NCI-H2029 (cell line): ENCODE measurements at regions not wholly inside any gene's neighbourhood (a gene's known extent, or its start where the extent isn't known, plus 50 kb on each side); places are given as distances from the start of the nearest gene placed in this dataset.

Source experiments
- DNase-seq: peaks from one replicate; lab custom pipeline; 2025; lab: John Stamatoyannopoulos, UW

DNA sequence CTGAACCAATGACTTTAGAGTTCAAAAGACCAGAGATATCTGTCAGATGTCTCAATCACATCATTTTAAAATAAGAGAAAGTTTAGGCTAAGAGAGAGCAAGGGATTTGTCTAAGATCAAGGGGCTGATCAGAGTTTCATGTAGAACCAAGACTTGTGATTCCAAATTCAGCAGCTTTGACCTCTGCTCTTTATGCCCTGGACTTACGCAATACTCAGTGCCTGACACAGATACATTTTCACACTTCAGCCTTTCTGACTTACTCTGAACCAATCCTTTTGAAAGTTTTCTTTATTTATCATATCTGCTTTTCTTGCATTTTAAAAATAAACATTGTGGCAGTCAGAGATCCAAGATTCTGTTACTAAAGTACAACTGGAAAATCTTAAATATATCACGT lies 428.0 kb downstream of the PLPP3 start:
- DNase-seq = no peak

DNA sequence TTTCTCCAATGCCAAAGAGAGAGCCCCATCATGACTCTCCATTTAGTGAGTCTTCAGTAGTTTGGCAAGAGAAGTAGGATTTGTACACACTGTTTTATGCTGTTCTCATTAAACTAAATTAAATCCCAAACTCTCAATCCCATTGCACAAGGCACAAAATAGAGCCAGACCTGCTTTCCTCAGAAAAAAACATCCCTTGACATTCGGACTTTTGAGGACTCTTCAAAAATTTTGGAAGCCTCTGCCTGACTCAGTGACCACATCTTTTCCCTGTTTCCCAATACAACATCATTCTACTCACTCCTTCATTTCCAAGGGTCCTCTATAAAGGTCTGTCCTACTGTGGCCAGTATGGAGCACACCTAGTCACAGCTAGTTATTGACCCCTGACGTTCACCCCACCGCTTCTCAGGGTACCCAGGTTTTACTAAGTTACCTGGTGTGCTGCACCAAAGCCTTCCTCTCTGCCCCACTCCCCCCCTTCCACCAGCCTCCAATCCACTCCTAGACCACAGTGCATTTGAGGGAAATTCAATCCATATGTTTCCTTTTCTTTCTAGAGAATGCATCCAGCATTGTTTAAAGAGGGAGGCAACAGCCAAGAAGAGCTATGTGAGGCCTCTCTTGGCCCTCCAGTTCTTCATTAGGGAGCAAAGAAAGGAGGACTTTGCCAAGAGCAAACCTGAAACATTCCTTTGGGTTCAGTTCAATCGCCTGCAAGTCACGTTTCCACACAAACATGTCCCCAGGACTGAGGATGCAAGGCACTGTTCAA lies 428.7 kb downstream of the PLPP3 start:
- DNase-seq = no peak

DNA sequence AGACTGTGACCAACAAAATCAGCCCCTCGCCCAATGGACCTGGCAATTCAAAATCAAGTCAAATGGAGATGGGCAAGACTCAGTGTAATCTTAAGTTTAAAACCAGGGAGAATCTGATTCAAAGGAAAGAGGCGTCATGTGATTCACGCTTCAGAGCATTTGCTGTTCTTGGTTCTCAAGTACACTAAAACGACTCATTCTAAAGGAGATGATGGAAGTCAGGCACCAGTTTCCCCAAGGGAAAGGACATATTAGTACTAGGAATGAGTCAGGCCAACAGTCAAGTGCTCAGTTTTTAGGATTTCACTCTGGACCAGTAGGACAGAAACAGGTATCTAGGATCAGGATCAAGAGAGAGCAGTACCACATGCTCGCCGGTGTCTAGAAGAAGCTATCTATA lies 429.6 kb downstream of the PLPP3 start:
- no peak for DNase-seq

DNA sequence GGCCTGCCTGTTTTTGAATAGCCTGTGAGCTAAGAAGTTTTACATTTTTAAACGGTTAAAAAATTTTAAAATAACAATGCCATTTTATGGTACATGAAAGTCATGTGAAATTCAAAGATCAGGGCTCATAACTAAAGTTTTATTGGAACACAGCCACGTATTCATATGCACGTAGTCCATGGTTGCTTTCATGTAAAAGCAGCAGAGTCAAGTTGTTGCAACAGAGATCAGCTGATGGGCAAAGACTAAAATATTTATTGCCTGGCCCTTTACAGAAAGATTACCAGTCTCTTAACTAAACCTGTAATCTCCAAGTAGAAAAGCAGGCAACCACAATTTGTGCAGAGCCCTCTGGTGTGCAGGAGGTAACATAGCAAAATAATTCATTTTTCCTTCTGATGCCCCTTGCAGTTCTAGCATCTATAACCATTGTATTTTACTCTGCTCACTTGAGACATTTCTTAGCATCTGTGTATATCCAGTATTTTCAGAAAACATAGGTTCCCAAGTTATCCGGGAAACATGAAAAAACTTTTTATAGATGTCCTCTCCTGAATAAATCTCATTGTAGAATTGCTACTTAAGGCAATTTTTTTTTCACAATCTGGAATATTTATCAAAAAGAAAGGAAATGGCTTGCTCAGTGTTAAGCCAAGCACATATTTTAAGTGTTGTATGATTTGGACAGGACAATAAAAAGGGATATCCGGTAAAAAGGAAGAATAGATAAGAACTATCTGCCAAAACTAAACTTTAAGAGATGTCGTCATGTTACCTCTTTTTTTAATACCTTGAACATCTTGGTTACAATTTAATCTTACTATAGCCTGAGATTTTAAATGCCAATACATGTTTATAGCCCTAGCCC lies 430.8 kb downstream of the PLPP3 start:
- DNase-seq = no peak

DNA sequence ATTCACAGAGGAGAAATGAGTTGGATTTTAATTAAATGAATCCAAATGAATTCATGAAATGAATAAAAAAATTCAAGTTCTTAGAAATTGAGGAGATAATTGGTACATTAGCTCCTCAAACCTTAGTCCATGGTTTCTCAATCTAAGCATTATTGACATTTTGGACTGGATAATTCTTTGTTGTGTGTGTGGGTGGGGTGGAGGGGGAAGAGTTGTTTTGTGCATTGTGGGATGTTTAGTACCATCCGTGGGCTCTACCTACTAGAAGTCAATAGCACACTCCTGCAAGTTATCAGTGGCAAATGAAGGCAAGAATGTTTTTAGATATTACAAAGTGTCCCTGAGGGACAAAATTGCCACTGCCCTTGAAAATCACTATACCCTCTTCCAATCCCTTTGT lies 431.9 kb downstream of the PLPP3 start:
- no peak for DNase-seq

DNA sequence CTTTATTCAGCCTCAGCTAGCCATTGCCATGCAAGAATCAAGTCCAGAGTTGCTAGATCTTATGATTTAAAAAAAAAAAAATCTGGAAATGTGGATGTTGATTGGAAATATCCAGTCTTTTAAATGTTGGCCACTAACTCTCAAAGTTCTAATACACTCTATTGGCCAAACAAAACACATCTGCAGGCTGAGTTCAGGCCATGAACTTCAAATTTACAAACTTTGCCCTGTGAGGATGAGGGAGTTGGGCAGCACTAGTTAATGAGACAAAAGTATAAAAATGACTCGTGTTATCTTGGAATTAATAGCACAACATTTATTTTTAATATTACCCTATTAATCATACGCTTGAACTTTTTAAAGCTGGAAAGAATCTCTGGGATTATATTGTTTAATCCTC lies 432.3 kb downstream of the PLPP3 start:
- DNase-seq = no peak

DNA sequence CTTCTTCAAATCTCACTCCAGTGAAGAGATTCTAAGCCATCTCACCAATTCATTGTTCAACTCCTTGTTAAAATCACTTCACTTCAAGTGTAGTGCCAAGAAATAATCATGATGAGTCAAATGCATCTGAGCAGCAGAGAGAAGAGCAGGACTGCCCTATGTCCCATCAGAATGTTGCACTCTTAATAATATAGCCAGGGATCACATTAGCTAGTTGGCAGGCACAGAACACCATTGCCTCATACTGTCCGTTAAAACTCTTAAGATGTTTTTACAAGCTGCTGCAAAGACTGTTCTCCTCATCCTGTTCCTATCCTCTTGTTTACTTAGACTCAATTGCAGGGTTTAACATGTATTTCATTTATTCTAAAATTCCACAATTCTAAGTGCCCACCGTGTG lies 432.9 kb downstream of the PLPP3 start:
- no peak for DNase-seq

DNA sequence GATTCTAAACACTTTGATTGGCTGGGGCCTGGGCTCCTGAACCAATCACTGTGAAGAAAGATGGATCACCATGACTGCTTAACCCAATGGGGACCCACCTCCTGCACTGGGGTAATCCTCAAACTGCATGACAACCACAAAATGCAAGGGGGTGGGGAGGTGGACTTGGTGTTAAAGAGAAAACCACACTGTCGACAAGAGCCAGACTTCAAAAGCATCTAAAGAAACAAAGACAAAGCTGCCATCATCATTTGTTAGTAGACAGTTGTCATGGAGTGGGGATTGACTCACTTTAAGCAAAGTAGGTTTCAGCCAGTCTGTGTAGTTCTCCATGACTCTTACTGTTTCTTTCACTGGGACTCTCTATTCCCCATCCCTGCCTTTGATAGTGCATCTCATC lies 433.8 kb downstream of the PLPP3 start:
- DNase-seq = no peak

DNA sequence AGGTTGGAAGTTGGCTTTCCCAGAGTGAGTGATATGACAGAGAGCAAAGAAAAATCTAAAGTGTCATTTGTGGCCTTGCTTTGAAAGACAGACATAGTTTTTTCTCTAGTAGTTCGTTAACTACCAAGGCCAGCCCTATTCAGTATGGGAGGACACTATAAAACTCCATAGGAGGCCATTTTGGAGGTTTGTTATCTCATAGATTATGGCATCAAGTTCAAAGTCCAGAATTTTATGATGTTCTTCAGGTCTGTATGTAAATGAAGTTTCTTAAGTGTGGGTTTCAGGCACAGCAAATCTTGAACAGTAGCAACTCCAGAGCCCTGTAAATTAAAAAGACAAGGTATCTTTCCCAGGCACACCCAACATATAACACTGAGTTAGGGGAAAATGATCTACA lies 437.1 kb downstream of the PLPP3 start:
- no peak for DNase-seq

DNA sequence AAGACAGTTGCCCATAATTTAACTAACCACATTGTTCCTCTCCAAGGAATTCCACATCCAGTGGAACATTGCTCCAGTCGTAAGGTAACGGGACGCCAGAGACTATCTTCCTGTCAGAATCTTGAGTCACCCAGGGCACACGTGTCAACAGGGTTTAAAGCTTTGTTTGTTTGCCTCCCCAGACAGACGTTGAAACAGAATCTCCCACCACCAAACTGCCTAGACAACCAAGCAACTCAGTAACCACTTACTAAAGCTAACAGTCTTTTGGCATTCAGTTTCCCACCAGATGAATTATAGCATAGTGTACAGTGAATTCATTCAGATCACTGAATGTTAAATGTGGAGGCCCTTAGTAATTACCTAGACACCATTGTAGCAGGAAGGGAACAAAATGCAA lies 439.5 kb downstream of the PLPP3 start:
- DNase-seq = no peak

DNA sequence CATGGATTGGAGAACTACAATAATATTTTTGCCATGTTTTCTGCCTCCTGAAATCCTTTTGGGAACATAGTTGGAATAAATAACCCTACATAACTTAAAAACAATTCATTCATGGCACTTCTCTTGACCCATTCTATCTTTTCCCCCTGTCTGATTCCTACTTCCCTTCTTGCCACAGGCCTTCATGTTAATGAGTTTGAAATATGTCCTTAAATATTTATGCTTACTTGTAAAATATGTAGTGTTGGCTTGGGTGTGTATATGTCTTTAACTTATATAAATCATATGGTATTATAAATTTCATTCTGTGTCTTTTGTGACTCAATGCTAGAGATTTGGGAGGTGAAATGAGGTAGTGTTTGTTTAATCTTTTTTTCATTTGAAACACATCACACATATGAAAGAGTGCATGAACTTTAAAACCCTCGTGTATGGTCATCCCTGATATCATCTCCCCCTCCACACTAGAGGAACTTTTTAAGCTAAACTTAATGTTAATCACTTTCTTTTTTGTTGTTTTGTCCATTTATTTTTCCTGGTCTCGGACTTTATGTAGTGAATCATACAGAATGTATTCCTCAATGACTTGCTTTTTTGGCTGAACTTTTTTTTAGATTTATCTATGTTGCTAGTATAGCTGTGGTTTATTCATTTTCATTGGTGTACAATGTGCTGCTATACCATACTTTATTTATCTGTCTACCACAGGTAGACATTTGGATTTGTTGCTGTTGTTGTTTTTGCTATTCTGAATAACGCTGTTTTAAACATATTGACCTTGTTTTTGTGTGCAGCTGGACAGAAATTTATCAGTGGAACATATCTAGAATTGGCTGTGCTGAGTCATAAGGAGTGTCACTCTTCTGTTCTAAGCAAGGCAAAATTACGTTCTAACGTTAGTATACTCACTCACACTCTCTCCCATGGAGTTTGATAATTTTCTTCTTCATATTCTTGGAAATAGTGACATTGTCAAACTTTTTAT lies 441.6 kb downstream of the PLPP3 start:
- DNase-seq = no peak

DNA sequence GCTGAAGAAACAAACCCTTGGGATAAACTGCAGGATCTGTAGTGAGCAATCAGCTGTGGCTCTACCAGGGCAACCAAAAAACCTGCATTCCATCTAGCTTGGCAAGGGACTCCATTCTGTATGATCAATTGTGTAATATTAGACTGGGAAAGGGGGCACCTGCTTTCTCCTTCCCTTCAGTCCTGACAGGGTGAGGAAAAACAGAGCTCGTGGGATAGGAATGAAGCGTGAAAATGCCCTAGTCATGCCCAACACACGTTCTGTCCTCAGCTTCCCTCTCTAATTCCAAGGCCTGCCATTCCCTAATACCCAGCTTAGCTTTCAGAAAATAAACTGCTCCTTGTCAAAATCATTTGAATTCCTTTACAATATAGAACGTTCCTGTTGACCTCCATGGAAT lies 442.3 kb downstream of the PLPP3 start:
- no peak for DNase-seq

DNA sequence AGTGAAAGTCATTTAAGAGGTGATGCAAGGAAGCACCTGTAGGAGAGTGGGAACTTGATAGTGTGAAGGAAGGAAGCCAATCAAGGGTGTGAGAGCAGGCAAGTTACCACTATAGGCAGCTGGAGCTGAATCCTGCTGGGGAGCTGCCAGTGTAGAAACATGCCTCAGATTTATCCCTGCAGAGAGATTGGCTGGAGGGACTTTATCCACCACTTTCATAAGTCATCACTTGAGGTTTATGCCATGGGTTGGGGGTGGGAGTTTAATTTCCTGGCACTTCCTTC lies 443.6 kb downstream of the PLPP3 start:
- no peak for DNase-seq

DNA sequence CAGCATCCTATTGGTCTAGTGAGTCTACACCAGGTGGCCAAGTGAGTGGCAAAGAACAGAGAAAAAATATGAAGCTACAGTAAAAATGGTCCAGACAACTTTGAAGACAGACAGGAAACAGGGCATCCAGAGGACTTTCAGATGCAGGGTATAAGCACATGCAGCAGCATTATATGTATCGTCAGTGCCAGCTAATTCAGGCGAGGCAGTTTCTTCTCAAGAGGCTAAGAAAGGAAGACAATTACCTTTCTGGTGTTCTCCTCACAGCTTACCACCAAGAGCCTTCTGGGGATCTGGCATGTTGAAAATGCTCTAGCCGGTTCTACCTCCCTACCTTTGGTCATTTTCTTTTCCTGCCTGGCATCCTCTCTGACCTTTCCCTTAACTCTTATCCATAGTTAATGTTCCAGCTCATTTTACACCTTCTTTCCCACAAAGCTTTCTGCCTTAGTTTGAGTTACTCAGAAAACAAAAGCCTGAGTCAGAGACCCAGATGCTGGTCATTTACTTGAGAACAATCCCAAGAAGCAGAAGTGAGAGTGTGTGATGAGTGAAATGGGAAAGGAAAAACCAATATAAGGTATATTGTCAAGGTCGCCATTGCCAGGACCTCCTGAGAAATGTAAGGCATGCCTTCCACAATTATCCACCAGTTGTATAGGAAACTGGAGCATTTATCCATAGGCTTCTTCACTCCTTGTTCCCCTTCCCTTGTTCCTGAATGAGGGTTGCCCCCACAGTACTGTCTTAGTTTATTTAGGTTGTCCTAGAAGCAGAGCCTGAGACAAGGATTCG lies 444.1 kb downstream of the PLPP3 start:
- no peak for DNase-seq

DNA sequence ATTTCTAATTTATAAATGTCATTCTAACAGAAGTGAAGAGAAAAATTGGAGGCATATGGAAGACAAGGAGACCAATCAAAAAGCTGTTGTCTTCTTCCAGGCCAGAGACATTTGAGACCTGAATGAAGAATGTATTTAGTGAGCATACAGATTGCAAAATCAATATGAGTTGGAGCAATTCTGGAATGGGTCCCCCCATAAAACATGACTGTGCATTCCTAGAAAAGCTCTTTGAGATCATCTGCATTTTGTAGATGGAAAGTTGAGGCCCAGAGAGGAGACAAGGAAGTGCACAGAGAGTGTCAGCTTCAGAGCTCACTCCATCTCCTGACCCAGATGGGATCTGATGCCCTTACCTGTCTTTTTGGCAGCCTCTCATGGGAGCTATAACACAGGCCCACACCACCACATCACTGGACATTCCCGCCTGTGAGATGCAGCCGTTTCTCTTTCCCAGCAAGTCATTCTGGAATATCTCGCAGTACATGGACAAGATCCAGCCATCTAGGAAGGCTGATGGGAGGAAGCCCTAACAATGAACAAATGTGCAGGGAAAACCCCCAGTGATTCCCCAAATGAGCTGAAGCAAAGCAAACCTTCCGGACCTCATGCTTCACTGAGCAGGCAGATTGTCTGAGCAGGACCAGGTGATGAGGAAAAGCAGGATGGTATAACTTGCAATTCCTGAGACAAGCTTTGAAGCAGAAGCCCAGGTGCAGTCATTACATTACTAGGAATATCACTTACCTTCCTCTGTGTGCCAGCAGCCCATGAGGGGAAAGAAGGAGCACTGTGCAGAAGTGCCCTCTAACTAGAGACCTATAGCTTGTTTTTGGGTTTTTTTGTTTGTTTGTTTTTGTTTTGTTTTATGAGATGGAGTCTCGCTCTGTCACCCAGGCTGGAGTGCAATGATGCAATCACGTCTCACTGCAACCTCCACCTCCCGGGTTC lies 445.6 kb downstream of the PLPP3 start:
- no peak for DNase-seq

DNA sequence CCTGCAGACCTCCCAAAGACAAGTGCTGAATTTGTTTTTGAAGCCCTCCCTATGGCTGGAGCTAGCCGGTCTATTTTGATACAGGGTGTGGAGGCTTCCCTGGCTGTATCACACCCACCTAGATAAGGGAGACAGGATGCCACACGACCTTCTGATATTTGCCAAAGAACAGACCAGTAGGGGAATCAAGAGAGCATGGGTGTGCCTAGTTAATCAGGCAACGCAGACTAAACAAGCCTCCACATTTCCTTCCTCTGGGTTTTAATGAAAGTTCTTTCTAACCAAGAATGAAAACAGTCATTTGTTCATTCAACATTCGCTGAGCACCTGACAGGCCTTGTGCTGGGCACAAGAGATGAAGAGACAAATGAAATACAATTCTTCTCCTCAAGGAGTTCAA lies 446.8 kb downstream of the PLPP3 start:
- no peak for DNase-seq

DNA sequence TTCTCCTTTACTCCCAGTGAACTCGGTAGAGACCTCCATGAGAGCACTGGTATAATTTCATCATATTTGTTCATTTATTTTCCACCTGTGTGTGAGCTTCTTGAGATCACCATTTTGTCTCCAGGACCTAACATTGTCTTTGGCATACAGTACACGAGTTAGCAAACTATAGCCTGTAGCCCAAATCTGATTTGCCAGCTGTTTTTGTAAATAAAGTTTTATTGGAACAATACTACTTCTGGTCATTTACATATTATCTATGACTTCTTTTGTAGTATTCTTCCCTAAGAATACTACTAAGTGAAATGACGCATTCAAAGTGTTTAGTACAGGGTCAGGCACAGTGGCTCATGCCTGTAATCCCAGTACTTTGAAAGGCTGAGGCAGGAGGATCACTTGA lies 449.5 kb downstream of the PLPP3 start:
- DNase-seq = no peak

DNA sequence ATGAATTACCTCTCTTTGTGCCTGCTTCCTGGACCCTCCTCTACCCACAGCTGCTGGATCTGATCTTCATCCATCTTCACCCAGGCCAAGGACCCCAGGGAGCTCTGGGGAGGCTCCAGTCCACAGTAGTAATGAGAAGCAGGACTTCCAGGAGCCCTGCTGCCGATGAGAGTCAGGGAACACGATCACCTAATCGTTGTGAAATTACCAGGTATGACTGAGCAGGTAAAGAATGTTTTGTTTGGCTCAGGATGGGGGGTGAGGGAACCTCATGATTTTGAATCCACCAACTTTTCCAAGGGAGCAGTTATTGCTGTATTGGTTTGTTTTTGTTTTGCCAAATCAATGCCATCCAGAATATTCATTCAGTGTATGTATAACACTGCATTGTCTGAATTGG lies 454.0 kb downstream of the PLPP3 start:
- no peak for DNase-seq

DNA sequence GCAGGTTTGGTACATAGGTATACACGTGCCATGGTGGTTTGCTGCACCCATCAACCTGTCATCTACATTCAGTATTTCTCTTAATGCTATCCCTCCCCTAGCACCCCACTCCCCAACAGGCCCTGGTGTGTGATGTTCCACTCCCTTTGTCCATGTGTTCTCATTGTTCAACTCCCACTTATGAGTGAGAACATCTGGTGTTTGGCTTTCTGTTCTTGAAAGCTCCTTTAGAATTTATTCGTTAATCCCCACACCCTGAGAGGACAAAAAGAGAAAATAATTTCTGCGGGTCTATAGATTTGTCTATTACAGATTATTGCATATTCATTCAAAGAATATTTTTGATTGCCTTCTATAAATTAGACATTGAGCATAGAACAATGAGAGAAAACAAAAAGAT lies 455.5 kb downstream of the PLPP3 start:
- DNase-seq = no peak

DNA sequence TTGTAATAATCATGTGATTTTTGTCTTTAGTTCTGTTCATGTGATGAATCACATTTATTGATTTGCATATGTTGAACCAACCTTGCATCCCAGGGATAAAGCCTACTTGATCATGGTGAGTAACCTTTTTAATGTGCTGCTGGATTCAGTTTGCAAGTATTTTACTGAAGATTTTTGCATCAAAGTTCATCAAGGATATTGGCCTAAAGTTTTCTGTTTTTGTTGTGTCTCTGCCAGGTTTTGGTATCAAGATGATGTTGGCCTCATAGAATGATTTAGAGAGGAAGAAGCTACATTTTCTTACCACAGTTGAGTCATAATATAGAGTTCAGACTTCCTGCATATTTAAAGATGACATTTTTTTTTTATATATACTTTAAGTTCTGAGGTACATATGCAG lies 455.9 kb downstream of the PLPP3 start:
- DNase-seq = no peak

DNA sequence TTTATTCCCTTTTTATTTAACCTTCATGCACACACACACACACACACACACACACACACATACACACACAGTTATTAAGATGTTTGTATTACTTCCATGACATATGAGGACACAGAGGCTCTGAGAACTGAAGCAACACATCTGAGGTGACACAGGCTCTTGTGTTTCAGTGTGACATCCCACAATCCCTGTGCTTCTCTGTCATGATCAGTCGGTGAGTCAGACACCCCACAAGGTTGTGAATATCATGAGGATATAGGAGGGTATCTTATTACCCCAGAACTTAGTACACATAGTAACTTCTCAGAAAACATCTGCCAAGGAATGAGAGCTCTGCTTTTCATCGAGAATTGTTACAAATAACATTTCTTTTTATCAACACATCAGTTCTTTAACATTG lies 459.3 kb downstream of the PLPP3 start:
- DNase-seq = no peak
